IMR-90 (cell line): ENCODE measurements at regions not wholly inside any gene's neighbourhood (a gene's known extent, or its start where the extent isn't known, plus 50 kb on each side); places are given as distances from the start of the nearest gene placed in this dataset.

Experiments
- ATAC-seq: fragments of 200-7000 bp; cut with Tn5 transposase; 2 replicates; pipeline ENCODE4 v1.9.1; 2020; ENCODE audit warnings: low read depth, mild to moderate bottlenecking, moderate library complexity
- BruUV-seq: library from RNA; stranded (reverse); fragments of 400-500 nt; replicated peaks from 2 replicates; lab custom pipeline; 2021; lab: Mats Ljungman, UMichigan
- CTCF ChIA-PET: fragments of 300-600 bp; formaldehyde crosslinking; extraction: SDS; loops from one replicate; lab custom pipeline; 2021; ENCODE audit warnings: antibody characterized with exemption; lab: Yijun Ruan, JAX
- POLR2A ChIA-PET: fragments of 300-600 bp; sonication (Branson Sonifier 250); formaldehyde crosslinking; loops from one replicate; lab custom pipeline; 2022; ENCODE audit warnings: antibody characterized with exemption; ENCODE audit not compliant: unreplicated experiment; lab: Charles Lee
- DNase-seq: peaks from one replicate; pipeline ENCODE4 v3.0.0; 2013
- H2AFZ ChIP-seq: replicated peaks from 2 replicates; pipeline ENCODE3; 2013; ENCODE audit warnings: low read length, mild to moderate bottlenecking; ENCODE audit not compliant: poor library complexity
- H2AK5ac ChIP-seq: 2 replicates; pipeline ENCODE4 v1.6.1; 2013; ENCODE audit warnings: low read depth, low read length, inconsistent platforms
- H2AK9ac ChIP-seq: replicated peaks from 2 replicates; pipeline ENCODE3; 2013; ENCODE audit warnings: mild to moderate bottlenecking, low read depth, low read length, moderate library complexity; ENCODE audit not compliant: poor library complexity
- H2BK120ac ChIP-seq: 2 replicates; pipeline ENCODE4 v1.6.1; 2013; ENCODE audit warnings: low read depth, low read length, inconsistent platforms
- H2BK15ac ChIP-seq: 3 replicates; pipeline ENCODE4 v1.6.1; 2013; ENCODE audit warnings: low read depth, low read length, inconsistent platforms
- H2BK20ac ChIP-seq: 2 replicates; pipeline ENCODE4 v1.6.1; 2013; ENCODE audit warnings: low read depth, mild to moderate bottlenecking, inconsistent platforms, low read length, moderate library complexity
- H2BK5ac ChIP-seq: 2 replicates; pipeline ENCODE4 v1.6.1; 2013; ENCODE audit warnings: mild to moderate bottlenecking, low read depth, low read length, inconsistent platforms; ENCODE audit not compliant: poor library complexity, severe bottlenecking
- H3K14ac ChIP-seq: replicated peaks from 2 replicates; pipeline ENCODE4 v1.6.1; 2013; ENCODE audit warnings: low read depth, low read length, inconsistent platforms
- H3K18ac ChIP-seq: 2 replicates; pipeline ENCODE4 v1.6.1; 2013; ENCODE audit warnings: low read depth, low read length, control low read depth
- H3K23ac ChIP-seq: 2 replicates; pipeline ENCODE4 v1.6.1; 2013; ENCODE audit warnings: low read depth, low read length, inconsistent platforms
- H3K27ac ChIP-seq: 2 replicates; pipeline ENCODE4 v1.5.1; 2013; ENCODE audit warnings: mild to moderate bottlenecking, control low read depth, low read length; ENCODE audit not compliant: insufficient read depth
- H3K27me3 ChIP-seq: 2 replicates; pipeline ENCODE4 v1.6.1; 2013; ENCODE audit warnings: low read length; ENCODE audit not compliant: control insufficient read depth, insufficient read depth
- H3K36me3 ChIP-seq: 2 replicates; pipeline ENCODE4 v1.6.1; 2013; ENCODE audit warnings: low read length, mixed read lengths; ENCODE audit not compliant: control insufficient read depth, insufficient read depth
- H3K4ac ChIP-seq: 2 replicates; pipeline ENCODE4 v1.6.1; 2013; ENCODE audit warnings: low read depth, low read length, inconsistent platforms
- H3K4me1 ChIP-seq: 2 replicates; pipeline ENCODE4 v1.6.1; 2013; ENCODE audit warnings: low read length, mixed read lengths; ENCODE audit not compliant: control insufficient read depth, insufficient read depth
- H3K4me2 ChIP-seq: 2 replicates; pipeline ENCODE4 v1.6.1; 2013; ENCODE audit warnings: low read depth, mild to moderate bottlenecking, control low read depth, low read length, moderate library complexity
- H3K4me3 ChIP-seq: 2 replicates; pipeline ENCODE4 v1.5.1; 2013; ENCODE audit warnings: low read depth, mild to moderate bottlenecking, control low read depth, low read length, moderate library complexity; ENCODE audit not compliant: insufficient read depth
- H3K56ac ChIP-seq: 2 replicates; pipeline ENCODE4 v1.6.1; 2013; ENCODE audit warnings: low read length, inconsistent platforms; ENCODE audit not compliant: insufficient read depth; ENCODE audit errors: extremely low read depth
- H3K79me1 ChIP-seq, 2 experiments: 2 replicates each; pipeline ENCODE4 v1.6.1; 2013; ENCODE audit warnings: low read length in 2 of 2, inconsistent platforms in 1 of 2, low read depth in 1 of 2
- H3K9ac ChIP-seq: 2 replicates; pipeline ENCODE4 v1.6.1; 2013; ENCODE audit warnings: low read depth, low read length, control low read depth
- H3K9me1 ChIP-seq: 2 replicates; pipeline ENCODE4 v1.6.1; 2013; ENCODE audit warnings: low read length, inconsistent platforms; ENCODE audit not compliant: insufficient read depth
- H3K9me3 ChIP-seq: 2 replicates; pipeline ENCODE4 v1.6.1; 2013; ENCODE audit warnings: low read length; ENCODE audit not compliant: control insufficient read depth, insufficient read depth
- H4K20me1 ChIP-seq: 2 replicates; pipeline ENCODE4 v1.6.1; 2013; ENCODE audit warnings: low read length, inconsistent platforms; ENCODE audit not compliant: insufficient read depth
- H4K5ac ChIP-seq: 2 replicates; pipeline ENCODE4 v1.6.1; 2013; ENCODE audit warnings: mild to moderate bottlenecking, low read depth, low read length, control low read depth
- H4K8ac ChIP-seq, 2 experiments: 2 replicates each; pipeline ENCODE4 v1.6.1; 2013; ENCODE audit warnings: low read depth in 2 of 2, low read length in 2 of 2, control low read depth in 1 of 2, inconsistent platforms in 1 of 2
- H4K91ac ChIP-seq: 2 replicates; pipeline ENCODE4 v1.6.1; 2013; ENCODE audit warnings: low read depth, low read length, inconsistent platforms; ENCODE audit not compliant: insufficient read depth
- CEBPB ChIP-seq: IDR thresholded peaks from 2 replicates; pipeline ENCODE4 v1.6.1; 2012; ENCODE audit warnings: low read depth, low read length, improper control_type of control experiment
- FOS ChIP-seq: fragments of 150-350 bp; IDR thresholded peaks from 2 replicates; pipeline ENCODE4 v1.6.1; 2016; ENCODE audit warnings: low read depth, low read length
- MAZ ChIP-seq: IDR thresholded peaks from 2 replicates; pipeline ENCODE4 v1.6.1; 2012; ENCODE audit warnings: low read depth, mild to moderate bottlenecking, low read length, improper control_type of control experiment, moderate library complexity, borderline replicate concordance
- POLR2A ChIP-seq: IDR thresholded peaks from 2 replicates; pipeline ENCODE4 v1.6.1; 2012; ENCODE audit warnings: mild to moderate bottlenecking, low read depth, low read length
- dilution Hi-C: fragments of 300-500 bp; cut with HindIII; formaldehyde crosslinking; loops from one replicate; pipeline ENCODE4 v1.14.3; 2018; ENCODE audit warnings: low sequenced_read_pairs; ENCODE audit not compliant: unreplicated experiment
- in situ Hi-C: fragments of 300-500 bp; cut with MboI; formaldehyde crosslinking; loops from 3 replicates; pipeline ENCODE4 v1.14.3; 2019; ENCODE audit warnings: low sequenced_read_pairs, inconsistent platforms, mixed read lengths
- intact Hi-C: fragments of 100-400 bp; cut with micrococcal nuclease; formaldehyde crosslinking; loops from 2 replicates; pipeline ENCODE4 v1.10.0; 2022

DNA sequence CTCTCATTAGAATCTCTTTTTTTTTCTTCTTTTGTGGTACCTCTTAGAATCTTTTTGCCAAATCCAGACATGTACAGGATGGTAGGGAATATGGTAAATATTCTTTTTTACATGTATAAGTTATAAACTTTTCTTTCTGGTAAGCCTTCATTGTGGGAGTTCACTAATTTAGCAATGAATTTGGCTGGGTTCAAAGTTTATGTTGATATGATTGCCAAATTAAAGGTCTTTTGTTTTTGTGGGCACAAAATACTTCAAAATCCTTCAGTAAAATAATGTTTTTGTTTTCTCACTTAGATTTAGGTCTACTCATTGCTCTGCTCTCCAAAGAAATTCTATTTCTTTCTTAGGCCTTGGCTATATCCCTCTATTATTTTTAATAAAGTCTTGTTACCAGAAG is 1405.9 kb upstream of the ALCAM start:
- no peak overlapping the region for H3K14ac ChIP-seq
- H3K36me3 ChIP-seq: no peaks in the 10 kb centered on the region
- no peak overlapping the region for H3K4me2 ChIP-seq
- dilution Hi-C loops: no loop called here
- H4K5ac ChIP-seq: no peak overlapping the region
- H2AK5ac ChIP-seq: no peak overlapping the region
- H3K27ac ChIP-seq: no peak overlapping the region
- no peak overlapping the region for H2BK15ac ChIP-seq
- no peak for DNase-seq
- CTCF ChIA-PET: no interaction called here
- H2BK5ac ChIP-seq: no peak overlapping the region
- H3K23ac ChIP-seq: no peak overlapping the region
- H4K20me1 ChIP-seq: no peaks in the 10 kb centered on the region
- H3K9me1 ChIP-seq: no peaks in the 10 kb centered on the region
- TF ChIP-seq FOS (no peak), MAZ (no peak), POLR2A (no peak), CEBPB (no peak)
- H3K79me1 ChIP-seq: no peaks in the 10 kb centered on the region
- H3K9ac ChIP-seq: no peak overlapping the region
- H2AFZ ChIP-seq: no peak overlapping the region
- 0 out of 2 replicates have a peak, but pooled peaks cover 2% of the 10 kb centered on the region for H3K9me3 ChIP-seq
- no peak overlapping the region for H3K4ac ChIP-seq
- H2BK120ac ChIP-seq: no peak overlapping the region
- no peak overlapping the region for H4K8ac ChIP-seq
- H3K18ac ChIP-seq: no peak overlapping the region
- intact Hi-C loops: no loop called here
- H3K4me3 ChIP-seq: no peak overlapping the region
- no peak overlapping the region for H2BK20ac ChIP-seq
- no TSS peak for BruUV-seq
- no peaks in the 10 kb centered on the region for H3K4me1 ChIP-seq
- H3K27me3 ChIP-seq: no peaks in the 10 kb centered on the region
- ATAC-seq: no peak
- no peak overlapping the region for H3K56ac ChIP-seq
- no peak overlapping the region for H4K91ac ChIP-seq
- in situ Hi-C loops: no loop called here
- no peak overlapping the region for H2AK9ac ChIP-seq
- POLR2A ChIA-PET: no interaction called here
